Liver (tissue), 8 donors: ENCODE measurements at regions not wholly inside any gene's neighbourhood (a gene's known extent, or its start where the extent isn't known, plus 50 kb on each side); places are given as distances from the start of the nearest gene placed in this dataset.

ENCODE experiments used
- DNase-seq: peaks from one replicate; pipeline ENCODE4 v3.0.0-alpha.2; 2017; ENCODE audit warnings: low spot score
- H3K27ac ChIP-seq, 2 donors: one replicate each; pipeline ENCODE4 v1.7.0; 2013; ENCODE audit warnings: inconsistent platforms in 2 of 2, low read length in 2 of 2, control low read depth in 1 of 2, low read depth in 1 of 2, mild to moderate bottlenecking in 1 of 2
- H3K27me3 ChIP-seq, 4 donors: one replicate each; pipeline versions ENCODE4 v1.6.1 to v1.7.0; 2013; ENCODE audit warnings: low read length in 3 of 4, inconsistent platforms in 1 of 4, mild to moderate bottlenecking in 1 of 4, moderate library complexity in 1 of 4; ENCODE audit not compliant: control insufficient read depth in 4 of 4, insufficient read depth in 4 of 4
- H3K36me3 ChIP-seq, 4 donors: one replicate each; pipeline versions ENCODE4 v1.6.1 to v1.7.0; 2013; ENCODE audit warnings: low read length in 3 of 4, mild to moderate bottlenecking in 3 of 4, low read depth in 1 of 4, moderate library complexity in 1 of 4; ENCODE audit not compliant: control insufficient read depth in 4 of 4, insufficient read depth in 3 of 4
- H3K4me1 ChIP-seq, 4 donors: one replicate each; pipeline versions ENCODE4 v1.6.1 to v1.7.0; 2013; ENCODE audit warnings: low read length in 3 of 4, mild to moderate bottlenecking in 3 of 4, moderate library complexity in 1 of 4; ENCODE audit not compliant: control insufficient read depth in 4 of 4, insufficient read depth in 4 of 4
- H3K4me3 ChIP-seq, 3 donors: one replicate each; pipeline versions ENCODE4 v1.6.1 to v1.7.0; 2013; ENCODE audit warnings: low read length in 3 of 3, control low read depth in 1 of 3, low read depth in 1 of 3, mild to moderate bottlenecking in 1 of 3
- H3K9ac ChIP-seq, 2 donors: one replicate each; pipeline ENCODE4 v1.7.0; 2013; ENCODE audit warnings: low read length in 2 of 2, mild to moderate bottlenecking in 2 of 2, moderate library complexity in 2 of 2, control low read depth in 1 of 2, low read depth in 1 of 2
- H3K9me3 ChIP-seq, 4 donors: one replicate each; pipeline versions ENCODE4 v1.6.1 to v1.7.0; 2013; ENCODE audit warnings: low read length in 3 of 4; ENCODE audit not compliant: control insufficient read depth in 4 of 4
- EGR1 ChIP-seq, 2 donors: IDR thresholded peaks; 2 replicates each; pipeline ENCODE4 v1.6.1; 2016 to 2018; ENCODE audit warnings: antibody characterized with exemption in 2 of 2, low read depth in 2 of 2
- FOXA2 ChIP-seq: IDR thresholded peaks from 2 replicates; pipeline ENCODE4 v1.6.1; 2016; ENCODE audit warnings: antibody characterized with exemption
- GABPA ChIP-seq, 2 donors: IDR thresholded peaks in 1 of 2; conservative IDR thresholded peaks in 1 of 2; 2 replicates each; pipeline ENCODE4 v1.6.1; 2016; ENCODE audit warnings: antibody characterized with exemption in 2 of 2, mild to moderate bottlenecking in 1 of 2, moderate library complexity in 1 of 2
- HNF4A ChIP-seq, 2 donors: conservative IDR thresholded peaks; 2 replicates each; pipeline ENCODE4 v1.6.1; 2016; ENCODE audit warnings: antibody characterized with exemption in 2 of 2, mild to moderate bottlenecking in 2 of 2
- HNF4G ChIP-seq: IDR thresholded peaks from 2 replicates; pipeline ENCODE4 v1.6.1; 2016; ENCODE audit warnings: antibody characterized with exemption
- JUND ChIP-seq, 2 donors: IDR thresholded peaks; 2 replicates each; pipeline ENCODE4 v1.6.1; 2016; ENCODE audit warnings: antibody characterized with exemption in 2 of 2
- NR2F2 ChIP-seq: IDR thresholded peaks from 2 replicates; pipeline ENCODE4 v1.6.1; 2016; ENCODE audit warnings: antibody characterized with exemption
- RAD21 ChIP-seq, 2 donors: IDR thresholded peaks; 2 replicates each; pipeline ENCODE4 v1.6.1; 2016; ENCODE audit warnings: antibody characterized with exemption in 2 of 2, mild to moderate bottlenecking in 2 of 2
- RXRA ChIP-seq, 2 donors: IDR thresholded peaks; 2 replicates each; pipeline ENCODE4 v1.6.1; 2017 to 2018; ENCODE audit warnings: antibody characterized with exemption in 2 of 2, mild to moderate bottlenecking in 1 of 2
- SP1 ChIP-seq: IDR thresholded peaks from 2 replicates; pipeline ENCODE4 v1.6.1; 2018; ENCODE audit warnings: antibody characterized with exemption, mild to moderate bottlenecking
- TAF1 ChIP-seq: conservative IDR thresholded peaks from 2 replicates; pipeline ENCODE4 v1.6.1; 2016; ENCODE audit warnings: antibody characterized with exemption, mild to moderate bottlenecking
- YY1 ChIP-seq: IDR thresholded peaks from 2 replicates; pipeline ENCODE4 v1.6.1; 2016; ENCODE audit warnings: antibody characterized with exemption, mild to moderate bottlenecking
- WGBS: extraction: QIAGEN DNeasy Blood & Tissue Kit; methylation state at CpG from one replicate; pipeline ENCODE4 v1.1.7; 2013; 5-methylcytosine and 5-hydroxymethylcytosine counted together
- TF ChIP-seq, protein P1 (sequence below): IDR thresholded peaks from 2 replicates; pipeline ENCODE4 v1.6.1; 2016; ENCODE audit warnings: antibody characterized with exemption
- TF ChIP-seq, protein P2 (sequence below): IDR thresholded peaks from 2 replicates; pipeline ENCODE4 v1.6.1; 2016; ENCODE audit warnings: antibody characterized with exemption, mild to moderate bottlenecking
- TF ChIP-seq, protein P3 (sequence below): IDR thresholded peaks from 2 replicates; pipeline ENCODE4 v1.6.1; 2016; ENCODE audit warnings: antibody characterized with exemption
- TF ChIP-seq, protein P4 (sequence below): IDR thresholded peaks from 2 replicates; pipeline ENCODE4 v1.6.1; 2016; ENCODE audit warnings: antibody characterized with exemption
- TF ChIP-seq, protein P5 (sequence below): fragments of 150-350 bp; IDR thresholded peaks from 2 replicates; pipeline ENCODE4 v1.5.1; 2017; ENCODE audit warnings: improper control_type of control experiment, low read depth, low read length; ENCODE audit not compliant: missing input control
- donor health status: healthy.
- donor health status: healthy.
- donor health status: healthy.
- donor health status: healthy.
- donor health status: healthy.

DNA sequence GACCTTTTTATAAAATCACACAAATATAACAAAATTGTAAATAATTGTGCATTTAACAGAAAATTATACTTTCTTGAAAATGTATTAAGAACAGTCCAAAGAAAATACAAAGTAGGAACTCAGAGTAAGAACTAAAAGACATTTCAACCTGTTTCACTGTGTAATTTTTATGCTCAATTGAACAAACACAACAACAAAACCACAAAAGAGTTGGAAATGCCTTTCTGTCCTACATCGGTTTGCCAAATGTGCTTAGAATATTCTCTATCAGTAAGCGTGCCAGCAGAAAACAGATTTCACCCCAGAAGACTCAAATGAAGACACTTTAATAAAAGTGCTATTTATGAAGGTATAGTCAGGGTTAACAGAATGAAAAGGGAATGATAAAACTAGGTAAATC lies 592.1 kb downstream of the PRELID2 start:
- H3K4me1 ChIP-seq, result no peaks in the 10 kb centered on the region
- no peaks in the 10 kb centered on the region for H3K9me3 ChIP-seq
- no peaks in the 10 kb centered on the region for H3K36me3 ChIP-seq
- no peaks in the 10 kb centered on the region for H3K27me3 ChIP-seq
- no peak overlapping the region for H3K27ac ChIP-seq
- no peak for DNase-seq
- 94% methylated on average over 2 of the region's 2 CpGs for WGBS
- no peak overlapping the region for H3K4me3 ChIP-seq
- no peak overlapping the region for H3K9ac ChIP-seq
- TF ChIP-seq TAF1 (no peak), RXRA (IDR thresholded peaks at IDR 0.05) (no peak), JUND (IDR thresholded peaks at IDR 0.05) (no peak), GABPA (IDR thresholded peaks at IDR 0.05 in 1 of 2, conservative IDR thresholded peaks at IDR 0.05 in 1 of 2) (no peak), RAD21 (IDR thresholded peaks at IDR 0.05) (no peak), SP1 (no peak), YY1 (no peak), FOXA2 (no peak), HNF4G (no peak)
- TF ChIP-seq, protein P1, sequence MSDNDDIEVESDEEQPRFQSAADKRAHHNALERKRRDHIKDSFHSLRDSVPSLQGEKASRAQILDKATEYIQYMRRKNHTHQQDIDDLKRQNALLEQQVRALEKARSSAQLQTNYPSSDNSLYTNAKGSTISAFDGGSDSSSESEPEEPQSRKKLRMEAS, result no peak
- TF ChIP-seq, protein P2, sequence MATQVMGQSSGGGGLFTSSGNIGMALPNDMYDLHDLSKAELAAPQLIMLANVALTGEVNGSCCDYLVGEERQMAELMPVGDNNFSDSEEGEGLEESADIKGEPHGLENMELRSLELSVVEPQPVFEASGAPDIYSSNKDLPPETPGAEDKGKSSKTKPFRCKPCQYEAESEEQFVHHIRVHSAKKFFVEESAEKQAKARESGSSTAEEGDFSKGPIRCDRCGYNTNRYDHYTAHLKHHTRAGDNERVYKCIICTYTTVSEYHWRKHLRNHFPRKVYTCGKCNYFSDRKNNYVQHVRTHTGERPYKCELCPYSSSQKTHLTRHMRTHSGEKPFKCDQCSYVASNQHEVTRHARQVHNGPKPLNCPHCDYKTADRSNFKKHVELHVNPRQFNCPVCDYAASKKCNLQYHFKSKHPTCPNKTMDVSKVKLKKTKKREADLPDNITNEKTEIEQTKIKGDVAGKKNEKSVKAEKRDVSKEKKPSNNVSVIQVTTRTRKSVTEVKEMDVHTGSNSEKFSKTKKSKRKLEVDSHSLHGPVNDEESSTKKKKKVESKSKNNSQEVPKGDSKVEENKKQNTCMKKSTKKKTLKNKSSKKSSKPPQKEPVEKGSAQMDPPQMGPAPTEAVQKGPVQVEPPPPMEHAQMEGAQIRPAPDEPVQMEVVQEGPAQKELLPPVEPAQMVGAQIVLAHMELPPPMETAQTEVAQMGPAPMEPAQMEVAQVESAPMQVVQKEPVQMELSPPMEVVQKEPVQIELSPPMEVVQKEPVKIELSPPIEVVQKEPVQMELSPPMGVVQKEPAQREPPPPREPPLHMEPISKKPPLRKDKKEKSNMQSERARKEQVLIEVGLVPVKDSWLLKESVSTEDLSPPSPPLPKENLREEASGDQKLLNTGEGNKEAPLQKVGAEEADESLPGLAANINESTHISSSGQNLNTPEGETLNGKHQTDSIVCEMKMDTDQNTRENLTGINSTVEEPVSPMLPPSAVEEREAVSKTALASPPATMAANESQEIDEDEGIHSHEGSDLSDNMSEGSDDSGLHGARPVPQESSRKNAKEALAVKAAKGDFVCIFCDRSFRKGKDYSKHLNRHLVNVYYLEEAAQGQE, result no peak
- TF ChIP-seq, protein P3, sequence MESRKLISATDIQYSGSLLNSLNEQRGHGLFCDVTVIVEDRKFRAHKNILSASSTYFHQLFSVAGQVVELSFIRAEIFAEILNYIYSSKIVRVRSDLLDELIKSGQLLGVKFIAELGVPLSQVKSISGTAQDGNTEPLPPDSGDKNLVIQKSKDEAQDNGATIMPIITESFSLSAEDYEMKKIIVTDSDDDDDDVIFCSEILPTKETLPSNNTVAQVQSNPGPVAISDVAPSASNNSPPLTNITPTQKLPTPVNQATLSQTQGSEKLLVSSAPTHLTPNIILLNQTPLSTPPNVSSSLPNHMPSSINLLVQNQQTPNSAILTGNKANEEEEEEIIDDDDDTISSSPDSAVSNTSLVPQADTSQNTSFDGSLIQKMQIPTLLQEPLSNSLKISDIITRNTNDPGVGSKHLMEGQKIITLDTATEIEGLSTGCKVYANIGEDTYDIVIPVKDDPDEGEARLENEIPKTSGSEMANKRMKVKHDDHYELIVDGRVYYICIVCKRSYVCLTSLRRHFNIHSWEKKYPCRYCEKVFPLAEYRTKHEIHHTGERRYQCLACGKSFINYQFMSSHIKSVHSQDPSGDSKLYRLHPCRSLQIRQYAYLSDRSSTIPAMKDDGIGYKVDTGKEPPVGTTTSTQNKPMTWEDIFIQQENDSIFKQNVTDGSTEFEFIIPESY, result no peak
- TF ChIP-seq, protein P4, sequence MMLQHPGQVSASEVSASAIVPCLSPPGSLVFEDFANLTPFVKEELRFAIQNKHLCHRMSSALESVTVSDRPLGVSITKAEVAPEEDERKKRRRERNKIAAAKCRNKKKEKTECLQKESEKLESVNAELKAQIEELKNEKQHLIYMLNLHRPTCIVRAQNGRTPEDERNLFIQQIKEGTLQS, result no peak

DNA sequence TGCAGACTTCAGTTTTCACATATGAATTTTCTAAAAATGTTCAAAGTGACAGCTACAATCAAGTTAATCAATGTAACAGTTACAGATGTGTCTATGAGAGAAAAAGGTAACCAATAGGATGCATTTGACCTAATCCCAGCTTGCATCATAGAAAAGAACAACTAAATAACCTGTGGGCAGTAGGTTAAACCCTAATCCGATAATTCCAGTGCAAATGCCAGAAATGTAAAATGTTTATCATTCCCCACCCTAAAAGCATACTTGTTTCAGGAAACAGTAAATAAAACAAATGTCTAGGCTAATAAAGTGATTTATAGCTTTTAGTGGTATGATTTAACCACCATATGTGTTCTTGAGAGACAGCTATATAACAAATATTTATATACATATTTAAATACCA lies 592.6 kb downstream of the PRELID2 start:
- Histone ChIP-seq H3K4me3 (no peak overlapping the region), H3K36me3 (no peaks in the 10 kb centered on the region), H3K27me3 (no peaks in the 10 kb centered on the region), H3K9ac (no peak overlapping the region), H3K9me3 (no peaks in the 10 kb centered on the region), H3K27ac (no peak overlapping the region), H3K4me1 (no peaks in the 10 kb centered on the region)
- no peak for DNase-seq
- 90% methylated on average over 1 of the region's 1 CpG for WGBS
- TF ChIP-seq NR2F2 (no peak), RXRA (IDR thresholded peaks at IDR 0.05) (no peak), SP1 (no peak), FOXA2 (no peak), EGR1 (IDR thresholded peaks at IDR 0.05; ENCODE audit: low read depth in 2 of 2) (no peak), HNF4A (conservative IDR thresholded peaks at IDR 0.05) (no peak), GABPA (IDR thresholded peaks at IDR 0.05 in 1 of 2, conservative IDR thresholded peaks at IDR 0.05 in 1 of 2) (no peak), YY1 (no peak), HNF4G (no peak), TAF1 (no peak), JUND (IDR thresholded peaks at IDR 0.05) (no peak)
- TF ChIP-seq, protein P4, result no peak
- TF ChIP-seq, protein P2, result no peak
- TF ChIP-seq, protein P5, sequence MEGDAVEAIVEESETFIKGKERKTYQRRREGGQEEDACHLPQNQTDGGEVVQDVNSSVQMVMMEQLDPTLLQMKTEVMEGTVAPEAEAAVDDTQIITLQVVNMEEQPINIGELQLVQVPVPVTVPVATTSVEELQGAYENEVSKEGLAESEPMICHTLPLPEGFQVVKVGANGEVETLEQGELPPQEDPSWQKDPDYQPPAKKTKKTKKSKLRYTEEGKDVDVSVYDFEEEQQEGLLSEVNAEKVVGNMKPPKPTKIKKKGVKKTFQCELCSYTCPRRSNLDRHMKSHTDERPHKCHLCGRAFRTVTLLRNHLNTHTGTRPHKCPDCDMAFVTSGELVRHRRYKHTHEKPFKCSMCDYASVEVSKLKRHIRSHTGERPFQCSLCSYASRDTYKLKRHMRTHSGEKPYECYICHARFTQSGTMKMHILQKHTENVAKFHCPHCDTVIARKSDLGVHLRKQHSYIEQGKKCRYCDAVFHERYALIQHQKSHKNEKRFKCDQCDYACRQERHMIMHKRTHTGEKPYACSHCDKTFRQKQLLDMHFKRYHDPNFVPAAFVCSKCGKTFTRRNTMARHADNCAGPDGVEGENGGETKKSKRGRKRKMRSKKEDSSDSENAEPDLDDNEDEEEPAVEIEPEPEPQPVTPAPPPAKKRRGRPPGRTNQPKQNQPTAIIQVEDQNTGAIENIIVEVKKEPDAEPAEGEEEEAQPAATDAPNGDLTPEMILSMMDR, result no peak
- TF ChIP-seq, protein P3, result no peak
- TF ChIP-seq, protein P1, result no peak
